ENCODE measurements at regions not wholly inside any gene's neighbourhood (a gene's known extent, or its start where the extent isn't known, plus 50 kb on each side); places are given as distances from the start of the nearest gene placed in this dataset.

- DNase-seq: no peak
- no peak overlapping the region for H3K27ac ChIP-seq (ENCODE audit: low read depth in 1 of 2, low read length in 2 of 2)
- CTCF ChIA-PET: no interaction called here
- Mint-ChIP-seq H3K4me1 (ENCODE audit: low read depth) (no peaks in the 10 kb centered on the region), H3K27me3 (peaks cover 24% of the 10 kb centered on the region), H3K36me3 (ENCODE audit: low read depth) (no peaks in the 10 kb centered on the region), H3K27ac (no peak overlapping the region), H3K9me3 (no peaks in the 10 kb centered on the region), H3K4me3 (no peak overlapping the region)
- intact Hi-C loops (cut with DNase I, micrococcal nuclease): no loop called here
- no peak overlapping the region for H3K4me3 ChIP-seq (ENCODE audit: low read length)
- peaks cover 0 to 3% of the 10 kb centered on the region in 2 experiments for H3K27me3 ChIP-seq (ENCODE audit: control insufficient read depth in 1 of 2, insufficient read depth in 2 of 2, low read length in 2 of 2)
- POLR2A ChIA-PET: no interaction called here
- no peak for ATAC-seq (ENCODE audit: poor library complexity)
- no peak for TF ChIP-seq CTCF (IDR thresholded peaks at IDR 0.05)
- H3K4me1 ChIP-seq (ENCODE audit: insufficient read depth, low read length): no peaks in the 10 kb centered on the region
- no peaks in the 10 kb centered on the region for H3K36me3 ChIP-seq (ENCODE audit: insufficient read depth, low read length)
- no peaks in the 10 kb centered on the region for H3K9me3 ChIP-seq (ENCODE audit: control insufficient read depth in 1 of 2, insufficient read depth in 1 of 2, low read length in 2 of 2)
These were observed 100.2 kb upstream of the HMGN3 start for GRCh38 chr6:79334674-79335073.

- Histone ChIP-seq H3K9me3 (ENCODE audit: control insufficient read depth in 1 of 2, insufficient read depth in 1 of 2, low read length in 2 of 2) (no peaks in the 10 kb centered on the region), H3K36me3 (ENCODE audit: insufficient read depth, low read length) (no peaks in the 10 kb centered on the region), H3K4me1 (ENCODE audit: insufficient read depth, low read length) (no peaks in the 10 kb centered on the region), H3K27ac (ENCODE audit: low read depth in 1 of 2, low read length in 2 of 2) (no peak overlapping the region), H3K27me3 (ENCODE audit: control insufficient read depth in 1 of 2, insufficient read depth in 2 of 2, low read length in 2 of 2) (peaks cover 0 to 3% of the 10 kb centered on the region in 2 experiments), H3K4me3 (ENCODE audit: low read length) (no peak overlapping the region)
- intact Hi-C loops (cut with DNase I, micrococcal nuclease): no loop called here
- ChIA-PET POLR2A (no interaction called here), CTCF (no interaction called here)
- ATAC-seq (ENCODE audit: poor library complexity): no peak
- no peak for DNase-seq
- Mint-ChIP-seq H3K9me3 (no peaks in the 10 kb centered on the region), H3K27me3 (peaks cover 37% of the 10 kb centered on the region), H3K4me1 (ENCODE audit: low read depth) (no peaks in the 10 kb centered on the region), H3K4me3 (no peak overlapping the region), H3K27ac (no peak overlapping the region), H3K36me3 (ENCODE audit: low read depth) (no peaks in the 10 kb centered on the region)
- no peak for TF ChIP-seq CTCF (IDR thresholded peaks at IDR 0.05)
These were observed 96.2 kb upstream of the HMGN3 start for GRCh38 chr6:79330704-79331103.

GRCh38 chr6:79313254-79313653 is 78.8 kb upstream of the HMGN3 start:
- DNase-seq (no peak), ATAC-seq (ENCODE audit: poor library complexity) (no peak)
- H3K4me3 Mint-ChIP-seq: no peak overlapping the region
- Histone ChIP-seq H3K4me1 (ENCODE audit: insufficient read depth, low read length) (no peaks in the 10 kb centered on the region), H3K9me3 (ENCODE audit: control insufficient read depth in 1 of 2, insufficient read depth in 1 of 2, low read length in 2 of 2) (peaks cover 0 to 8% of the 10 kb centered on the region in 2 experiments), H3K4me3 (ENCODE audit: low read length) (no peak overlapping the region), H3K27me3 (ENCODE audit: control insufficient read depth in 1 of 2, insufficient read depth in 2 of 2, low read length in 2 of 2) (peaks cover 0 to 2% of the 10 kb centered on the region in 2 experiments), H3K27ac (ENCODE audit: low read depth in 1 of 2, low read length in 2 of 2) (no peak overlapping the region), H3K36me3 (ENCODE audit: insufficient read depth, low read length) (no peaks in the 10 kb centered on the region)
- H3K27ac Mint-ChIP-seq: no peak overlapping the region
- ChIA-PET CTCF (no interaction called here), POLR2A (no interaction called here)
- no peaks in the 10 kb centered on the region for H3K36me3 Mint-ChIP-seq (ENCODE audit: low read depth)
- TF ChIP-seq CTCF (IDR thresholded peaks at IDR 0.05): no peak
- H3K27me3 Mint-ChIP-seq: peaks cover 5% of the 10 kb centered on the region
- intact Hi-C loops (cut with DNase I, micrococcal nuclease): no loop called here
- H3K9me3 Mint-ChIP-seq: no peaks in the 10 kb centered on the region
- H3K4me1 Mint-ChIP-seq (ENCODE audit: low read depth): no peaks in the 10 kb centered on the region
